ENCODE measurements at regions not wholly inside any gene's neighbourhood (a gene's known extent, or its start where the extent isn't known, plus 50 kb on each side); places are given as distances from the start of the nearest gene placed in this dataset.

- no peak overlapping the region for H4K91ac ChIP-seq (ENCODE audit: insufficient read depth, low read depth, low read length)
- no peak for ATAC-seq (ENCODE audit: low read depth)
These were observed 732.2 kb downstream of the NR4A2 start for GRCh38 chr2:155600296-155600695.

More at GRCh38 chr2:155600296-155600695, 732.2 kb downstream of the NR4A2 start:
- no peaks in the 10 kb centered on the region for H3K4me1 ChIP-seq (ENCODE audit: control insufficient read depth, insufficient read depth, low read length)
- no peak overlapping the region for H4K8ac ChIP-seq (ENCODE audit: low read depth in 2 of 2, low read length in 2 of 2)
- H3K9me3 ChIP-seq (ENCODE audit: control insufficient read depth, insufficient read depth, low read length): peaks cover 18% of the 10 kb centered on the region
- no peak overlapping the region for H2AK9ac ChIP-seq (replicated peaks; ENCODE audit: low read depth, low read length, poor library complexity)
- no peak for TF ChIP-seq BHLHE40 (IDR thresholded peaks at IDR 0.05; ENCODE audit: low read depth, low read length)
- TF ChIP-seq MAFK (IDR thresholded peaks at IDR 0.05; ENCODE audit: low read depth, low read length): no peak
- TF ChIP-seq SMC3 (IDR thresholded peaks at IDR 0.05; ENCODE audit: low read depth, low read length): no peak
- no peak for TF ChIP-seq MXI1 (IDR thresholded peaks at IDR 0.05; ENCODE audit: borderline replicate concordance, low read depth, low read length)
- no peak for TF ChIP-seq RCOR1 (IDR thresholded peaks at IDR 0.05; ENCODE audit: insufficient replicate concordance, low read length)
- no peak for TF ChIP-seq CTCF (conservative IDR thresholded peaks at IDR 0.05; ENCODE audit: low read depth, low read length)
- no peak for TF ChIP-seq RFX5 (IDR thresholded peaks at IDR 0.05; ENCODE audit: low read depth, low read length)
- no peak for TF ChIP-seq POLR2A (IDR thresholded peaks at IDR 0.05; ENCODE audit: low read depth, low read length)
- TF ChIP-seq NFE2L2 (IDR thresholded peaks at IDR 0.05; ENCODE audit: low read depth, low read length): no peak
- no peak overlapping the region for H3K27ac ChIP-seq (ENCODE audit: insufficient read depth, low read length)
- no TSS peak for BruUV-seq (replicated peaks)
- ChIA-PET POLR2A (ENCODE audit: unreplicated experiment) (no interaction called here), CTCF (no interaction called here)
- H4K20me1 ChIP-seq (ENCODE audit: insufficient read depth, low read length): no peaks in the 10 kb centered on the region
- H4K5ac ChIP-seq (ENCODE audit: low read depth, low read length): no peak overlapping the region
- H2BK20ac ChIP-seq (ENCODE audit: low read depth, low read length): no peak overlapping the region
- no peaks in the 10 kb centered on the region for H3K9me1 ChIP-seq (ENCODE audit: insufficient read depth, low read length)
- no peak overlapping the region for H2BK15ac ChIP-seq (ENCODE audit: low read depth, low read length)
- in situ Hi-C loops (cut with MboI; ENCODE audit: low sequenced_read_pairs) (no loop called here), intact Hi-C loops (cut with micrococcal nuclease) (no loop called here), dilution Hi-C loops (cut with HindIII; ENCODE audit: low sequenced_read_pairs, unreplicated experiment) (no loop called here)
- H3K27me3 ChIP-seq (ENCODE audit: control insufficient read depth, insufficient read depth, low read length): no peaks in the 10 kb centered on the region
- no peak overlapping the region for H3K4me3 ChIP-seq (ENCODE audit: insufficient read depth, low read depth, low read length)
- no peak overlapping the region for H2BK5ac ChIP-seq (ENCODE audit: low read depth, low read length, poor library complexity, severe bottlenecking)
- H3K4ac ChIP-seq (ENCODE audit: low read depth, low read length): no peak overlapping the region
- H3K14ac ChIP-seq (replicated peaks; ENCODE audit: low read depth, low read length): no peak overlapping the region
- no peak overlapping the region for H3K23ac ChIP-seq (ENCODE audit: low read depth, low read length)
- H3K79me1 ChIP-seq (ENCODE audit: low read depth in 1 of 2, low read length in 2 of 2): no peaks in the 10 kb centered on the region
- no peaks in the 10 kb centered on the region for H3K36me3 ChIP-seq (ENCODE audit: control insufficient read depth, insufficient read depth, low read length)
- H2AK5ac ChIP-seq (ENCODE audit: low read depth, low read length): no peak overlapping the region
- no peak overlapping the region for H3K9ac ChIP-seq (ENCODE audit: low read depth, low read length)
- 100% methylated on average over 2 of the region's 10 CpGs; no CpG with 5 or more reads in 1 of the 2 experiments for WGBS, 2 experiments (ENCODE audit: extremely low coverage in 2 of 2, insufficient read length in 1 of 2)
- no peak overlapping the region for H2AFZ ChIP-seq (replicated peaks; ENCODE audit: low read length, poor library complexity)
- H2BK120ac ChIP-seq (ENCODE audit: low read depth, low read length): no peak overlapping the region
- no peak overlapping the region for H3K18ac ChIP-seq (ENCODE audit: low read depth, low read length)
- no peak overlapping the region for H3K4me2 ChIP-seq (ENCODE audit: low read depth, low read length)
- DNase-seq: no peak
- H3K56ac ChIP-seq (ENCODE audit: extremely low read depth, insufficient read depth, low read length): no peak overlapping the region

Measured in IMR-90 (cell line).